GM23248 (cell line): ENCODE measurements at regions not wholly inside any gene's neighbourhood (a gene's known extent, or its start where the extent isn't known, plus 50 kb on each side); places are given as distances from the start of the nearest gene placed in this dataset.

ENCODE experiments used
- EZH2 ChIP-seq: fragments of 200-600 bp; sonication (generic); IDR thresholded peaks from 2 replicates; pipeline ENCODE4 v1.6.1; 2018; ENCODE audit warnings: antibody characterized with exemption, mild to moderate bottlenecking; ENCODE audit not compliant: insufficient read depth, poor library complexity, severe bottlenecking
- EZH2phosphoT487 ChIP-seq: fragments of 200-600 bp; sonication (generic); IDR thresholded peaks from 2 replicates; pipeline ENCODE4 v1.6.1; 2018; ENCODE audit warnings: antibody characterized with exemption, moderate library complexity, mild to moderate bottlenecking, low read depth; ENCODE audit not compliant: insufficient read depth

GRCh38 chr13:81395368-81395767 is 1054.4 kb upstream of the SPRY2 start:
- TF ChIP-seq EZH2phosphoT487 (no peak), EZH2 (no peak)
